Mesenchymal stem cell (in vitro differentiated cells and primary cell): ENCODE measurements at regions not wholly inside any gene's neighbourhood (a gene's known extent, or its start where the extent isn't known, plus 50 kb on each side); places are given as distances from the start of the nearest gene placed in this dataset.

Source experiments
- DNase-seq: peaks from one replicate; pipeline ENCODE4 v3.0.0-alpha.2; 2013
- H2AFZ ChIP-seq: one replicate; pipeline ENCODE4 v1.6.1; 2013; ENCODE audit warnings: low read depth, mild to moderate bottlenecking, control low read depth, inconsistent platforms, low read length, moderate library complexity
- H2AK5ac ChIP-seq: 2 replicates; pipeline ENCODE4 v1.6.1; 2013; ENCODE audit warnings: low read length, moderate library complexity, mild to moderate bottlenecking, inconsistent platforms; ENCODE audit not compliant: severe bottlenecking
- H2BK120ac ChIP-seq: one replicate; pipeline ENCODE4 v1.6.1; 2013; ENCODE audit warnings: low read depth, mild to moderate bottlenecking, inconsistent platforms, low read length, moderate library complexity
- H2BK12ac ChIP-seq, 2 experiments: one replicate each; pipeline ENCODE4 v1.6.1; 2013; ENCODE audit warnings: inconsistent platforms in 2 of 2, low read length in 2 of 2, mild to moderate bottlenecking in 2 of 2, moderate library complexity in 2 of 2, control low read depth in 1 of 2
- H2BK15ac ChIP-seq: one replicate; pipeline ENCODE4 v1.6.1; 2013; ENCODE audit warnings: mild to moderate bottlenecking, low read depth, inconsistent platforms; ENCODE audit not compliant: poor library complexity, severe bottlenecking
- H2BK5ac ChIP-seq: 2 replicates; pipeline ENCODE4 v1.6.1; 2013; ENCODE audit warnings: low read depth, mild to moderate bottlenecking, low read length, control low read depth, inconsistent platforms; ENCODE audit not compliant: poor library complexity, severe bottlenecking
- H3K14ac ChIP-seq, 2 experiments: one replicate each; pipeline ENCODE4 v1.6.1; 2013; ENCODE audit warnings: inconsistent platforms in 2 of 2, low read length in 2 of 2, control low read depth in 1 of 2, mild to moderate bottlenecking in 1 of 2, moderate library complexity in 1 of 2
- H3K18ac ChIP-seq, 2 experiments: one replicate each; pipeline ENCODE4 v1.6.1; 2013; ENCODE audit warnings: inconsistent platforms in 2 of 2, low read length in 2 of 2, control low read depth in 1 of 2, low read depth in 1 of 2, mild to moderate bottlenecking in 1 of 2
- H3K23ac ChIP-seq, 2 experiments: one replicate each; pipeline ENCODE4 v1.6.1; 2013; ENCODE audit warnings: inconsistent platforms in 2 of 2, low read length in 2 of 2, mild to moderate bottlenecking in 2 of 2, moderate library complexity in 2 of 2, control low read depth in 1 of 2
- H3K27ac ChIP-seq: 2 replicates; pipeline ENCODE4 v1.5.1; 2013; ENCODE audit warnings: mild to moderate bottlenecking, moderate library complexity, low read length, control low read depth, inconsistent platforms; ENCODE audit not compliant: poor library complexity, severe bottlenecking
- H3K27me3 ChIP-seq, 2 experiments: 2 replicates each; pipeline versions ENCODE4 v1.6.1 to v1.7.0; 2013; ENCODE audit warnings: low read length in 2 of 2, mild to moderate bottlenecking in 2 of 2, moderate library complexity in 2 of 2, control low read depth in 1 of 2, inconsistent platforms in 1 of 2; ENCODE audit not compliant: control insufficient read depth in 1 of 2, insufficient read depth in 1 of 2
- H3K36me3 ChIP-seq, 2 experiments: 2 replicates each; pipeline versions ENCODE4 v1.6.1 to v1.7.0; 2013; ENCODE audit warnings: low read length in 2 of 2, control low read depth in 1 of 2, inconsistent platforms in 1 of 2, low read depth in 1 of 2, mild to moderate bottlenecking in 1 of 2; ENCODE audit not compliant: insufficient read depth in 2 of 2, control insufficient read depth in 1 of 2
- H3K4ac ChIP-seq, 2 experiments: one replicate each; pipeline ENCODE4 v1.6.1; 2013; ENCODE audit warnings: inconsistent platforms in 2 of 2, low read length in 2 of 2, mild to moderate bottlenecking in 2 of 2, moderate library complexity in 2 of 2, control low read depth in 1 of 2, low read depth in 1 of 2
- H3K4me1 ChIP-seq: 2 replicates; pipeline ENCODE4 v1.6.1; 2013; ENCODE audit warnings: low read depth, low read length, control low read depth; ENCODE audit not compliant: control insufficient read depth, insufficient read depth
- H3K4me2 ChIP-seq: 2 replicates; pipeline ENCODE4 v1.6.1; 2013; ENCODE audit warnings: low read length, mild to moderate bottlenecking, inconsistent platforms; ENCODE audit not compliant: poor library complexity, severe bottlenecking
- H3K4me3 ChIP-seq, 2 experiments: 2 replicates each; pipeline versions ENCODE4 v1.5.1 to v1.7.0; 2013; ENCODE audit warnings: low read length in 2 of 2, mild to moderate bottlenecking in 2 of 2, control low read depth in 1 of 2, low read depth in 1 of 2; ENCODE audit not compliant: insufficient read depth in 1 of 2
- H3K79me1 ChIP-seq: replicated peaks from 2 replicates; pipeline ENCODE4 v1.6.1; 2013; ENCODE audit warnings: mild to moderate bottlenecking, control low read depth, low read length, inconsistent platforms; ENCODE audit not compliant: poor library complexity, severe bottlenecking
- H3K9ac ChIP-seq: 2 replicates; pipeline ENCODE4 v1.7.0; 2013; ENCODE audit warnings: mild to moderate bottlenecking, low read length, moderate library complexity
- H3K9me3 ChIP-seq: 2 replicates; pipeline ENCODE4 v1.7.0; 2013; ENCODE audit warnings: mild to moderate bottlenecking, low read length; ENCODE audit not compliant: control insufficient read depth
- H4K8ac ChIP-seq: one replicate; pipeline ENCODE4 v1.6.1; 2013; ENCODE audit warnings: inconsistent platforms, mild to moderate bottlenecking, low read length, moderate library complexity
- H4K91ac ChIP-seq: one replicate; pipeline ENCODE4 v1.6.1; 2013; ENCODE audit warnings: mild to moderate bottlenecking, low read length, inconsistent platforms
- WGBS: methylation state at CpG from one replicate; pipeline ENCODE4 v1.1.7; 2013; ENCODE audit warnings: mixed read lengths; 5-methylcytosine and 5-hydroxymethylcytosine counted together

DNA sequence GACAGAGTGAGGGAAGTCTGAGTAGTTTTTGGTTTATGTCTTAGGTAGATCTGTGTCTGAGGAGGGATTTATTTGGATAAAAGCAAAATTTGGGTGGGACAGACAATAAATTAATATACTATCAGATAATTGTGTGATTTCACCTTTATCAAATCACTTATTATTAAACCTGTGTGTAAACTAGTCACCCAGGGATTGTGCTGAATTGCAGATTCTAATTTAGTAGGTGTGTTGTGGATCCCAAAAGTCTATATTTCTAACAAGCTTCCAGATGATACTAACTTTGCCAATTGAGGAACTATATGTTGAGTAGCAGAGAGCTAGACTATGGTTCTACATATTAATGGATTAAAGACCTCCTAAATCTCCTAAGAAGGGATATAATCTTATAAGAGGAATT, 978.5 kb upstream of the FBXO33 start:
- peaks cover 15% of the 10 kb centered on the region for H3K9me3 ChIP-seq
- H2BK5ac ChIP-seq, result no peak overlapping the region
- no peak overlapping the region for H3K9ac ChIP-seq
- no peak overlapping the region for H2AK5ac ChIP-seq
- H2BK12ac ChIP-seq, result no peak overlapping the region
- no peaks in the 10 kb centered on the region for H3K79me1 ChIP-seq
- no peaks in the 10 kb centered on the region for H3K36me3 ChIP-seq
- no peak overlapping the region for H3K14ac ChIP-seq
- H3K23ac ChIP-seq, result no peak overlapping the region
- H3K18ac ChIP-seq, result no peak overlapping the region
- H2BK120ac ChIP-seq, result no peak overlapping the region
- no peak overlapping the region for H2AFZ ChIP-seq
- H3K4me1 ChIP-seq, result no peaks in the 10 kb centered on the region
- no peak overlapping the region for H4K91ac ChIP-seq
- no peak overlapping the region for H3K4me3 ChIP-seq
- H2BK15ac ChIP-seq, result no peak overlapping the region
- DNase-seq, result no peak
- no peak overlapping the region for H3K4ac ChIP-seq
- H3K4me2 ChIP-seq, result no peak overlapping the region
- H3K27ac ChIP-seq, result no peak overlapping the region
- no peak overlapping the region for H4K8ac ChIP-seq
- H3K27me3 ChIP-seq, result no peaks in the 10 kb centered on the region

DNA sequence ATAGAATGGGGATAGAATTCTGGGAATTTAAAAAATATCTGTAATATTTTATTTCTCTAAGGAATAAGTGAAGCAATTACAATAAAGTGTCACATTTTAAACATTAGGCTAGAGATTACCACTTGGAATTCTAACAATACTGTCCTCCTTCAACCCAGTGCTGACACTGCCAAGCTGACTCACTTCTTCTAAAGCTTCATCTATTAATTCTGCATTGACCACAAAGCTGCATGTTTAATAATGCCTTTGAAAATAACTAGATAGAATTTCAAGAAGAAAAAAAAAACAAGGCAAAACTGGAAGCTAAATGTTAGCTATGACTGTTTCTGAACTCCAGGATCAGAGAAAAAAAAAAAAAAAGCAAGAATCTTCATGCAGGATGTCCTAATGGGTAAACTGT, 970.7 kb upstream of the FBXO33 start:
- Histone ChIP-seq H3K9me3 (peaks cover 13% of the 10 kb centered on the region), H3K23ac (no peak overlapping the region), H2AK5ac (no peak overlapping the region), H2BK120ac (no peak overlapping the region), H3K79me1 (no peaks in the 10 kb centered on the region), H3K27me3 (no peaks in the 10 kb centered on the region), H3K4ac (no peak overlapping the region), H2BK12ac (no peak overlapping the region), H3K14ac (no peak overlapping the region), H3K9ac (no peak overlapping the region), H4K91ac (no peak overlapping the region), H3K4me1 (no peaks in the 10 kb centered on the region), H2AFZ (no peak overlapping the region), H3K36me3 (no peaks in the 10 kb centered on the region), H3K4me3 (no peak overlapping the region), H4K8ac (no peak overlapping the region), H2BK5ac (no peak overlapping the region), H3K18ac (no peak overlapping the region), H3K27ac (no peak overlapping the region), H2BK15ac (no peak overlapping the region), H3K4me2 (no peak overlapping the region)
- no peak for DNase-seq

DNA sequence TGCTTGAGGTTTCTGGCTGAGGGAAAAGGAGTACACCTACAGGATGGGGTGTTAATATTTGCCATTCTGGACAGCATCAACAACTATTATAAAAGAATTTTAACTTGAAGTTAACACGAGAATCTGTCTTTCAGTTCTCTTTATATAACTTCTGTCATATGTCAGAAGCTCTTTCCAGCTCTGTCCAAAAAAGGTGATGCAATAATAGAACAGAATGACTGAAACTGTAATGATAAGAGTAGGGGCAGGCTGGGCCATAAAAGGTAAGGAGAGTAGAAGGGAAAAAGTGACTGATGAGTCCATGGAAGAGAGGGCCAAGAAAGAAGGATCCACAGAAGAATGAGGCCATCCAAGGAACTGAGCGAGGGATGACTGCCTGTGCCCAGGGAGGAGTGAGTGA, 966.7 kb upstream of the FBXO33 start:
- Histone ChIP-seq H4K8ac (no peak overlapping the region), H4K91ac (no peak overlapping the region), H3K36me3 (no peaks in the 10 kb centered on the region), H2BK120ac (no peak overlapping the region), H2BK12ac (no peak overlapping the region), H3K4me2 (no peak overlapping the region), H3K23ac (no peak overlapping the region), H3K4me1 (peaks cover 2% of the 10 kb centered on the region), H3K27ac (no peak overlapping the region), H2AK5ac (no peak overlapping the region), H3K27me3 (no peaks in the 10 kb centered on the region), H3K9me3 (no peaks in the 10 kb centered on the region), H2BK5ac (no peak overlapping the region), H2AFZ (no peak overlapping the region), H3K14ac (no peak overlapping the region), H3K18ac (no peak overlapping the region), H2BK15ac (no peak overlapping the region), H3K79me1 (no peaks in the 10 kb centered on the region), H3K9ac (no peak overlapping the region), H3K4me3 (no peak overlapping the region), H3K4ac (no peak overlapping the region)
- DNase-seq, result no peak
- WGBS, result no CpG with 5 or more reads among the region's 2 CpGs

DNA sequence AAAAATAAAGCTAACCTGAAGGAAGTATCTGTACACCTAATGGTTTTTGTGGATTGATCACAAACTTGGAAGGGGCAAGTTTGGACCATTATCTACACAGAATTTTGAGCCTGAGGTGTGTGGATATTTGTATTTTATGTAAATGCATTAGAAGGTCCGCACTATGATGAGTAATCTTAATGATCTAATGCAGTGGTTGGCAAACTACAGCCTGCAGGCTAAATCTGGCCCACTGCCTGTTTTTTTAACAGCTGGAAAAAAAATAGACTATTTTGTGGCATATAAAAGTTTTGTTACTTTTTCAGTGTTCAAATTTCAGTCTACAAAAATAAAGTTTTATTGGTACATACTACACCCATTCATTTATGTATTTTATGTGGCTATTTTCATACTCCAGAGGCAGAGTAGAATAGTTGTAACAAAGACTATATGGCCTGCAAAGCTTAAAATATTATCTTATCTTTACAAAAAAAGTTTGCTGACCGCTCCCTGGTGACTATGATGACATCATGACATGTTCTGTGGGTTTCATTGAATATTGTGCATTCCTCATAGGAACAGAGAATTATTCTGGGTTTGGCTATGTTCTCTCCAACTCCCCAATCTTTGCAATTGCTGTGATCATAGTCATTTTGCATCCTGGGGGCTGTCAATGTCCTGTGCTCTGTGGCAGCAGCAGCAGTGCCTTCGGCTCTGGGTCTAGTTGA, 962.6 kb upstream of the FBXO33 start:
- H2BK15ac ChIP-seq, result no peak overlapping the region
- H3K9ac ChIP-seq, result no peak overlapping the region
- no peak overlapping the region for H4K91ac ChIP-seq
- no peak overlapping the region for H2AFZ ChIP-seq
- peaks cover 2% of the 10 kb centered on the region for H3K4me1 ChIP-seq
- H2AK5ac ChIP-seq, result no peak overlapping the region
- no peak overlapping the region for H3K14ac ChIP-seq
- H2BK5ac ChIP-seq, result no peak overlapping the region
- no peak overlapping the region for H4K8ac ChIP-seq
- WGBS, result 62% methylated on average over 2 of the region's 3 CpGs
- no peak overlapping the region for H3K4me2 ChIP-seq
- H2BK120ac ChIP-seq, result no peak overlapping the region
- peak; percentile 8 for DNase-seq
- H3K36me3 ChIP-seq, result no peaks in the 10 kb centered on the region
- no peak overlapping the region for H3K4ac ChIP-seq
- no peak overlapping the region for H3K27ac ChIP-seq
- H3K79me1 ChIP-seq, result no peaks in the 10 kb centered on the region
- H2BK12ac ChIP-seq, result no peak overlapping the region
- H3K4me3 ChIP-seq, result no peak overlapping the region
- H3K9me3 ChIP-seq, result no peaks in the 10 kb centered on the region
- no peak overlapping the region for H3K23ac ChIP-seq
- H3K18ac ChIP-seq, result no peak overlapping the region
- H3K27me3 ChIP-seq, result no peaks in the 10 kb centered on the region
